Colonic mucosa (tissue), 4 donors: ENCODE measurements at regions not wholly inside any gene's neighbourhood (a gene's known extent, or its start where the extent isn't known, plus 50 kb on each side); places are given as distances from the start of the nearest gene placed in this dataset.

ENCODE experiments used
- DNase-seq: peaks from one replicate; pipeline ENCODE4 v3.0.0-alpha.2; 2020
- H3K27ac ChIP-seq: fragments of 200-600 bp; one replicate; pipeline ENCODE4 v1.8.0; 2021
- H3K27me3 ChIP-seq: fragments of 200-600 bp; one replicate; pipeline ENCODE4 v1.8.0; 2021
- H3K36me3 ChIP-seq: fragments of 200-600 bp; one replicate; pipeline ENCODE4 v1.8.0; 2021
- H3K4me1 ChIP-seq: fragments of 200-600 bp; one replicate; pipeline ENCODE4 v1.8.0; 2021; ENCODE audit warnings: mild to moderate bottlenecking
- H3K4me3 ChIP-seq: fragments of 200-600 bp; one replicate; pipeline ENCODE4 v1.8.0; 2021
- H3K9ac ChIP-seq, 2 donors: one replicate each; pipeline ENCODE4 v1.7.0; 2013; ENCODE audit warnings: control low read depth in 2 of 2, low read depth in 2 of 2, low read length in 2 of 2
- H3K9me3 ChIP-seq: fragments of 200-600 bp; one replicate; pipeline ENCODE4 v1.8.0; 2021
- CTCF ChIP-seq: fragments of 200-600 bp; IDR thresholded peaks from one replicate; pipeline ENCODE4 v1.8.0; 2022; ENCODE audit warnings: antibody characterized with exemption, mild to moderate bottlenecking
- intact Hi-C: fragments of 100-400 bp; cut with DNase I; formaldehyde crosslinking; loops from one replicate; pipeline ENCODE4 v1.14.1; 2022
- donor health status: healthy.
- donor health status: DM: no; HTN: no; CAD: no.
- donor health status: DM: no; HTN: no; CAD: no.

- intact Hi-C loops: no loop called here
- H3K4me3 ChIP-seq: no peak overlapping the region
These were observed 127.8 kb upstream of the NOCT start for GRCh38 chr4:138887741-138888140.

GRCh38 chr4:138887341-138887740 lies 128.2 kb upstream of the NOCT start:
- no peaks in the 10 kb centered on the region for H3K36me3 ChIP-seq
- H3K9me3 ChIP-seq: no peaks in the 10 kb centered on the region
- H3K27me3 ChIP-seq: no peaks in the 10 kb centered on the region
- intact Hi-C loops: no loop called here
- no peak for TF ChIP-seq CTCF
- no peak overlapping the region for H3K9ac ChIP-seq
- no peak overlapping the region for H3K4me3 ChIP-seq
- no peak for DNase-seq
- no peaks in the 10 kb centered on the region for H3K4me1 ChIP-seq
- no peak overlapping the region for H3K27ac ChIP-seq

More at GRCh38 chr4:138887741-138888140, 127.8 kb upstream of the NOCT start:
- Histone ChIP-seq H3K36me3 (no peaks in the 10 kb centered on the region), H3K9me3 (no peaks in the 10 kb centered on the region), H3K27ac (no peak overlapping the region), H3K9ac (no peak overlapping the region), H3K4me1 (no peaks in the 10 kb centered on the region), H3K27me3 (no peaks in the 10 kb centered on the region)
- DNase-seq: no peak
- TF ChIP-seq CTCF: no peak

- no peak overlapping the region for H3K27ac ChIP-seq
- H3K36me3 ChIP-seq: no peaks in the 10 kb centered on the region
- no peaks in the 10 kb centered on the region for H3K27me3 ChIP-seq
- no peak for TF ChIP-seq CTCF
- DNase-seq: no peak
- intact Hi-C loops: loop anchor here (10.0 kb wide), 1 partner anchor 195 kb away; no protein-coding TSS in a partner anchor
- H3K9me3 ChIP-seq: no peaks in the 10 kb centered on the region
- no peak overlapping the region for H3K4me3 ChIP-seq
- H3K4me1 ChIP-seq: no peaks in the 10 kb centered on the region
- no peak overlapping the region for H3K9ac ChIP-seq
These were observed 135.8 kb upstream of the NOCT start for GRCh38 chr4:138879757-138880156.

- no peaks in the 10 kb centered on the region for H3K36me3 ChIP-seq
- no peaks in the 10 kb centered on the region for H3K4me1 ChIP-seq
- no peak overlapping the region for H3K27ac ChIP-seq
- TF ChIP-seq CTCF: no peak
- no peaks in the 10 kb centered on the region for H3K9me3 ChIP-seq
- intact Hi-C loops: loop anchor here (10.0 kb wide), 1 partner anchor 191 kb away; no protein-coding TSS in a partner anchor
- no peak overlapping the region for H3K9ac ChIP-seq
- H3K4me3 ChIP-seq: no peak overlapping the region
- H3K27me3 ChIP-seq: no peaks in the 10 kb centered on the region
- DNase-seq: no peak
These were observed 139.5 kb upstream of the NOCT start for GRCh38 chr4:138875891-138876608.

DNA sequence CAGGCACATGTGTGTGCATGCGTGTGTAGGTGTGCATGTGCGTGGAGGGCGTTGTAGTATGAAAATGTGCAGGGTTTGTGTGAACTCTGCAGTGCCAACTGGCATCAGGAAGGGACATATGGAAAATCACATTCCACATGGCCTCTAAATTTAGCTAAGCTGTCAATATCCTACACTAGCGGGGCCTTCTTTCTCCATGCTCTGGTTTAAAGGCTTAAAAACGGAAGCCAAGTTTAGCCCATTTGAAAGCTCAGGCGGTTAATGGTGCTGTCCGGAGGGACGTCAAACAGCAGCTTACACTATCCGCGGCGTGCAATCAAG lies 144.1 kb upstream of the NOCT start:
- Histone ChIP-seq H3K4me3 (no peak overlapping the region), H3K27me3 (no peaks in the 10 kb centered on the region), H3K9me3 (no peaks in the 10 kb centered on the region), H3K4me1 (no peaks in the 10 kb centered on the region), H3K9ac (no peak overlapping the region), H3K36me3 (no peaks in the 10 kb centered on the region), H3K27ac (no peak overlapping the region)
- intact Hi-C loops: loop anchor here (5.0 to 10.0 kb wide), 2 partner anchors 187 to 834 kb away; no protein-coding TSS in a partner anchor
- no peak for DNase-seq
- no peak for TF ChIP-seq CTCF
